ENCODE measurements at regions not wholly inside any gene's neighbourhood (a gene's known extent, or its start where the extent isn't known, plus 50 kb on each side); places are given as distances from the start of the nearest gene placed in this dataset.

DNA sequence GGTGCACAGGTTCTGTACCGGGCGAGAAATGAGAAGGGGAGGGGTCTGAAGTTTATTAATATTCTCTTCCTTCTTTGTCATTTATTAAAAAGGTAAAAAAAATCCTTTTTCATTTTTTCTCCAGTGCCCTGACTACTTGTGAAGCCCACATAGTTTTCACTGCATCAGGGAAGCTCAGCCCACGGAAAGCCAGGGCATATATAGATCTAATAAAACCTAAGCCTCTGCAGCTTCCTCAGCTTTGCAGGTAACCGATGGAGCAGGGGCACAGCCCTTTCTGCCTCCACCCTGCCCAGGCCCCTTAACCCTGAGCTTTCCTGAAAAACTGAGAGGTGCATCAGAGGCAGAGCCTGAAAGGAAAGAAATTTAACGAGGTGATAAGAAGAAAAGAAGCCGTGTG is 140.1 kb downstream of the NXPE2 start:
- Histone ChIP-seq H3K9me3 (ENCODE audit: severe bottlenecking) (no peaks in the 10 kb centered on the region), H3K4me3 (ENCODE audit: low read depth, low read length) (no peak overlapping the region), H3K27me3 (ENCODE audit: insufficient read depth, low read depth, severe bottlenecking) (no peaks in the 10 kb centered on the region), H3K27ac (peak overlapping the region; percentile 91), H3K36me3 (no peaks in the 10 kb centered on the region)
- no peak for DNase-seq
- TF ChIP-seq, protein P1, sequence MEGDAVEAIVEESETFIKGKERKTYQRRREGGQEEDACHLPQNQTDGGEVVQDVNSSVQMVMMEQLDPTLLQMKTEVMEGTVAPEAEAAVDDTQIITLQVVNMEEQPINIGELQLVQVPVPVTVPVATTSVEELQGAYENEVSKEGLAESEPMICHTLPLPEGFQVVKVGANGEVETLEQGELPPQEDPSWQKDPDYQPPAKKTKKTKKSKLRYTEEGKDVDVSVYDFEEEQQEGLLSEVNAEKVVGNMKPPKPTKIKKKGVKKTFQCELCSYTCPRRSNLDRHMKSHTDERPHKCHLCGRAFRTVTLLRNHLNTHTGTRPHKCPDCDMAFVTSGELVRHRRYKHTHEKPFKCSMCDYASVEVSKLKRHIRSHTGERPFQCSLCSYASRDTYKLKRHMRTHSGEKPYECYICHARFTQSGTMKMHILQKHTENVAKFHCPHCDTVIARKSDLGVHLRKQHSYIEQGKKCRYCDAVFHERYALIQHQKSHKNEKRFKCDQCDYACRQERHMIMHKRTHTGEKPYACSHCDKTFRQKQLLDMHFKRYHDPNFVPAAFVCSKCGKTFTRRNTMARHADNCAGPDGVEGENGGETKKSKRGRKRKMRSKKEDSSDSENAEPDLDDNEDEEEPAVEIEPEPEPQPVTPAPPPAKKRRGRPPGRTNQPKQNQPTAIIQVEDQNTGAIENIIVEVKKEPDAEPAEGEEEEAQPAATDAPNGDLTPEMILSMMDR (IDR thresholded peaks at IDR 0.05; ENCODE audit: low read depth, low read length), result no peak

DNA sequence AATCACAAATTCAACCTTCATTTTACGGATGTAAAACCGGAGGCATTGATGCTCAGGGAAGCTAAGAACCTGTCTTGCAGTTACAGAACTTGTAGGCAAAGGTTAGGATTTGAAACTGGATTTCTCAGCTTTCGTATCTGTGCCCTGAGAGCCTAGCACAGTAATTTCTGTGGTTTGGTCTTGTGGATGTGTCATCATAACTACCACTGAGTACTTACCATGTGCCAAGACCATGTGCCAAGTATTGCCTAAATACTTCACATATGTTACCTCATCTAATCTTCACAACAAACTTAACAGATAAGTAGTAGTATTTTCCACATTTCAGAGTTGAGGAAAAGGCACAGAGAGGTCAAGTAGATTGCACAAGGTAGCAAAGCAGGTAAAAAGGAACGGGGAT is 140.7 kb downstream of the NXPE2 start:
- TF ChIP-seq, protein P1 (IDR thresholded peaks at IDR 0.05; ENCODE audit: low read depth, low read length), result no peak
- DNase-seq, result no peak
- H3K27ac ChIP-seq, result peak overlapping the region; percentile 91

DNA sequence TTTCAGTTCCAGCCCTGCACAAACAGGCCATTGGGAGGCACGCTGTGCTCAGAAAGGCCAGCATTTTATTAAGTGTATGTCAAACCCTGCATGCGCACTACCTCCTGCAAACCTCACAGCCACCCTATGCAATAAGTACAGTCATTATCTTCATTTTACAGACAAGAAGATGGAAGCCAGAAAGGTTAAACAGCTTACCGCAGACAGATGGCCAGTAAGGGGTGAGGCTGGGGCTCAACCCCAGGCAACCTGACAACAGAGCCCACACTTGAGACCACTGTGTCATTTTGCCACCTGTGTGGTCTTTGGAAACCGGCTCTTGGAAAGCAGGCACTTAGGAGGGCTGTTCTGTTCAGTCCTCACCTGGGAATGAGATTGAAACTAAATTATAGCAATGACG is 142.3 kb downstream of the NXPE2 start:
- TF ChIP-seq, protein P1 (IDR thresholded peaks at IDR 0.05; ENCODE audit: low read depth, low read length), result peak; percentile 39
- Histone ChIP-seq H3K4me3 (ENCODE audit: low read depth, low read length) (peak overlapping the region; percentile 19; the same call in 1 of the 2 replicates), H3K36me3 (no peaks in the 10 kb centered on the region), H3K9me3 (ENCODE audit: severe bottlenecking) (peaks cover 6% of the 10 kb centered on the region), H3K27ac (peak overlapping the region; percentile 91), H3K27me3 (ENCODE audit: insufficient read depth, low read depth, severe bottlenecking) (no peaks in the 10 kb centered on the region)
- DNase-seq, result peak; percentile 87

More for the DNA sequence above, 140.7 kb downstream of the NXPE2 start:
- no peaks in the 10 kb centered on the region for H3K36me3 ChIP-seq
- no peak overlapping the region for H3K4me3 ChIP-seq (ENCODE audit: low read depth, low read length)
- peaks cover 1% of the 10 kb centered on the region for H3K9me3 ChIP-seq (ENCODE audit: severe bottlenecking)
- H3K27me3 ChIP-seq (ENCODE audit: insufficient read depth, low read depth, severe bottlenecking), result no peaks in the 10 kb centered on the region

DNA sequence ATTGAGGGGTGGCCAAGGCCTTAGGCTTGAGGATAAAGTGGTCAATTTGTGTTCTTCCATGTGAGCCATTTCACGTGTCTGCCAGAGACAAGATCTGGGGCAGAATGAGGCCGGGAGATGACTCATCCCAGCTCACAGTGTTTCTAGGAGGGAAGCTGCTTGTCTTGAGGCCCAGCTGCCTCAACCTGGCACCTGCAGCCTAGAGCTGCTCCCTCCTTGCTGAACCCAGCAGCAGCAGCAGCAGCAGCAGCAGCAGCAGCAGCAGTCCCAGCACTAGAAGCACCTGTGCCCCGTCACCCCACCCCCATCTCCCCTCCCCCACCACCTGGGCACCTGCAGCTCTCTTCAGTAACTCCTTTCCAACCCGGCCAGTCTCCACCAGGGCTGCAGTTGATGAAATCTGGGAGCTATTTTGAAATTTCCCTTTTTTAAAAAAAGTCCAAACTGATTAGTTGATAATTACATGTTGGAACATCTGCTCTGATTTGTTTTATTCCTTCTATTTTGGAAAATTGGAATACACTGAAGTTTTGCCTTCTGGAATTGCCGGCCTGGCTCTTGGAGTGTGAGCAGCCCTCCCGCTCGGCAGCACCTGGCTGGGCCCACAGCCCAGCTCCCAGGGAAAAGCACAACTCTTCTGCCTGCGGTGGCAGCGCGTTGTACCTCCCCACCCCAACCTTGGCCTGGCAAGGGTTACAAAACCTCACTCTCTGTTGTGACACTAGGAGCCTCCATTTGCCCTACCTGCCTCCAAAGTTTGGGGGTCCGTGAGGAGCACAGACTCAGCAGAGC is 143.5 kb downstream of the NXPE2 start:
- Histone ChIP-seq H3K27me3 (ENCODE audit: insufficient read depth, low read depth, severe bottlenecking) (no peaks in the 10 kb centered on the region), H3K9me3 (ENCODE audit: severe bottlenecking) (peaks cover 6% of the 10 kb centered on the region), H3K4me3 (ENCODE audit: low read depth, low read length) (peak overlapping the region; percentile 19), H3K27ac (peak overlapping the region; percentile 91), H3K36me3 (no peaks in the 10 kb centered on the region)
- DNase-seq, result peak; percentile 80
- TF ChIP-seq, protein P1 (IDR thresholded peaks at IDR 0.05; ENCODE audit: low read depth, low read length), result no peak

DNA sequence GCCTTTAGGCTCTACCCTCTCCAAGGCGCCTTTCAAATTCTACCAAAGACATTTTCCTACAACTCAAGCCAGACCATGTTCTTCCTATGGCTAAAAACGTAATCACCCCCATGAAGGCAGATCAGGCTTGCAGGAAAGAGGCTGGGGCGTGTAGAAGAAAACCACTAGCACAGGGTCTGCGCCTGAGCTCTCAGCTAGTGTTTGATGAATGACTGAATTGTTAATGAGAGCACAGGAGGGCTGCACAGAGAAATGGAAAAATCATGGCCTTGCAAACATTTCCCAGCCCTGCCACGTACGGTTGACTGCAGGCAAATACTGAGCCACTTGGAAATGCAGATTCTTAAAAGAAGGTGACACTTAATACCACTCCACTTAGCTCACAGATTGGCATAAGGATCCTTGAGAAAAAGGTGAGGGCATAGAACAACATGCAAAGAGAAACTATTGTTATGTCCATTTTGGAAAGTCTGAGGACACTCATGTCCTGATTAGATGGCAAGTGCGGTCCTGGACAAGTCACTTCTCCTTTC is 148.6 kb downstream of the NXPE2 start:
- H3K9me3 ChIP-seq (ENCODE audit: severe bottlenecking), result peaks cover 6% of the 10 kb centered on the region
- no peak overlapping the region for H3K27ac ChIP-seq
- no peaks in the 10 kb centered on the region for H3K36me3 ChIP-seq
- TF ChIP-seq, protein P1 (IDR thresholded peaks at IDR 0.05; ENCODE audit: low read depth, low read length), result no peak
- H3K4me3 ChIP-seq (ENCODE audit: low read depth, low read length), result no peak overlapping the region
- H3K27me3 ChIP-seq (ENCODE audit: insufficient read depth, low read depth, severe bottlenecking), result no peaks in the 10 kb centered on the region
- no peak for DNase-seq

All from WERI-Rb-1 (cell line).